Keratinocyte (primary cell): ENCODE measurements at regions not wholly inside any gene's neighbourhood (a gene's known extent, or its start where the extent isn't known, plus 50 kb on each side); places are given as distances from the start of the nearest gene placed in this dataset.

Source experiments
- CTCF ChIP-seq, 3 experiments: IDR thresholded peaks in 1 of 3; conservative IDR thresholded peaks in 1 of 3; optimal IDR thresholded peaks in 1 of 3; 2 replicates in 2 of 3; 3 replicates in 1 of 3; pipeline versions ENCODE3 to v1.5.1; 2011; ENCODE audit warnings: low read length in 3 of 3, mild to moderate bottlenecking in 3 of 3, moderate library complexity in 2 of 3, control low read depth in 1 of 3, inconsistent platforms in 1 of 3; ENCODE audit not compliant: insufficient read depth in 2 of 3; ENCODE audit errors: extremely low read depth in 1 of 3
- EZH2 ChIP-seq: IDR thresholded peaks from one replicate; pipeline ENCODE4 v1.6.1; 2012; ENCODE audit warnings: inconsistent platforms, mild to moderate bottlenecking, low read length, moderate library complexity

- TF ChIP-seq CTCF (optimal IDR thresholded peaks at IDR 0.05 in 1 of 3, IDR thresholded peaks at IDR 0.05 in 1 of 3, conservative IDR thresholded peaks at IDR 0.05 in 1 of 3; ENCODE audit: extremely low read depth in 1 of 3, insufficient read depth in 2 of 3, low read length in 3 of 3) (no peak), EZH2 (no peak)
Measured at GRCh38 chr4:100949350-100949935, 397.9 kb downstream of the PPP3CA start.
